B cell (primary cell): ENCODE measurements at regions not wholly inside any gene's neighbourhood (a gene's known extent, or its start where the extent isn't known, plus 50 kb on each side); places are given as distances from the start of the nearest gene placed in this dataset.

Experiments
- ATAC-seq: fragments of 200-7000 bp; cut with Tn5 transposase; one replicate; pipeline ENCODE4 v1.10.0; 2021; ENCODE audit warnings: low read depth, mild to moderate bottlenecking, moderate number of reproducible peaks, moderate library complexity
- CTCF ChIA-PET: fragments of 350-600 bp; sonication (Branson Sonifier 250); formaldehyde crosslinking; loops from one replicate; lab custom pipeline; 2021; ENCODE audit warnings: antibody characterized with exemption, inconsistent platforms; lab: Charles Lee
- POLR2A ChIA-PET: fragments of 350-600 bp; sonication (Branson Sonifier 250); formaldehyde crosslinking; loops from one replicate; lab custom pipeline; 2021; ENCODE audit warnings: antibody characterized with exemption; lab: Charles Lee
- DNase-seq: peaks from one replicate; pipeline ENCODE4 v3.0.0; 2013
- H2AFZ ChIP-seq: 2 replicates; pipeline ENCODE4 v1.6.1; 2012; ENCODE audit warnings: mild to moderate bottlenecking, low read depth, low read length; ENCODE audit not compliant: insufficient read depth, poor library complexity, severe bottlenecking
- H3K27ac ChIP-seq, 2 donors: 1 replicate in 1 of 2; 2 replicates in 1 of 2; pipeline ENCODE4 v1.5.1; 2012 to 2013; ENCODE audit warnings: low read length in 2 of 2, mild to moderate bottlenecking in 2 of 2, moderate library complexity in 1 of 2
- H3K27me3 ChIP-seq, 4 experiments: fragments of 200-600 bp in 1 of 4; sonication (generic) in 1 of 4; replicated peaks in 1 of 4; 1 replicate in 2 of 4; 2 replicates in 2 of 4; pipeline versions ENCODE4 v1.6.1 to v1.7.0; 2013 to 2016; ENCODE audit warnings: low read length in 3 of 4, mild to moderate bottlenecking in 2 of 4, mixed read lengths in 1 of 4, moderate library complexity in 1 of 4; ENCODE audit not compliant: insufficient read depth in 4 of 4, control insufficient read depth in 3 of 4; ENCODE audit errors: control extremely low read depth in 1 of 4
- H3K36me3 ChIP-seq, 2 experiments: replicated peaks in 1 of 2; 1 replicate in 1 of 2; 2 replicates in 1 of 2; pipeline versions ENCODE4 v1.6.1 to v1.7.1; 2013; ENCODE audit warnings: low read length in 1 of 2; ENCODE audit not compliant: insufficient read depth in 2 of 2, control insufficient read depth in 1 of 2; ENCODE audit errors: control extremely low read depth in 1 of 2, extremely low read depth in 1 of 2
- H3K4me1 ChIP-seq, 2 donors: fragments of 200-600 bp in 1 of 2; sonication (generic) in 1 of 2; 1 replicate in 1 of 2; 2 replicates in 1 of 2; pipeline versions ENCODE4 v1.5.1 to v1.6.1; 2013 to 2017; ENCODE audit warnings: low read length in 2 of 2; ENCODE audit not compliant: control insufficient read depth in 2 of 2, insufficient read depth in 2 of 2
- H3K4me2 ChIP-seq: replicated peaks from 2 replicates; pipeline ENCODE3; 2012; ENCODE audit warnings: mild to moderate bottlenecking, low read depth, low read length; ENCODE audit not compliant: poor library complexity, severe bottlenecking
- H3K4me3 ChIP-seq, 5 experiments: fragments of 200-600 bp in 1 of 5; sonication (generic) in 1 of 5; 1 replicate in 3 of 5; 2 replicates in 2 of 5; pipeline versions ENCODE4 v1.5.1 to v1.7.0; 2011 to 2016; ENCODE audit warnings: low read length in 4 of 5, mild to moderate bottlenecking in 4 of 5, low read depth in 2 of 5, control low read depth in 1 of 5, moderate library complexity in 1 of 5; ENCODE audit not compliant: insufficient read depth in 1 of 5; ENCODE audit errors: control extremely low read depth in 1 of 5, extremely low read depth in 1 of 5
- H3K79me2 ChIP-seq: fragments of 200-600 bp; sonication (generic); one replicate; pipeline ENCODE4 v1.6.0; 2016; ENCODE audit warnings: low read length; ENCODE audit not compliant: control insufficient read depth, insufficient read depth
- H3K9ac ChIP-seq: fragments of 200-600 bp; sonication (generic); 2 replicates; pipeline ENCODE4 v1.6.1; 2017; ENCODE audit warnings: mild to moderate bottlenecking, low read length, moderate library complexity
- H3K9me3 ChIP-seq, 3 donors: one replicate each; pipeline versions ENCODE4 v1.6.1 to v1.7.1; 2013; ENCODE audit warnings: low read length in 2 of 3; ENCODE audit not compliant: control insufficient read depth in 2 of 3, insufficient read depth in 1 of 3; ENCODE audit errors: control extremely low read depth in 1 of 3
- H4K20me1 ChIP-seq: 2 replicates; pipeline ENCODE4 v1.6.0; 2012; ENCODE audit warnings: mild to moderate bottlenecking, low read length; ENCODE audit not compliant: insufficient read depth, control insufficient read depth, poor library complexity, severe bottlenecking
- H3K27ac Mint-ChIP-seq: one replicate; pipeline ENCODE4 v1.8.0; 2021; ENCODE audit warnings: mixed read lengths
- H3K27me3 Mint-ChIP-seq: one replicate; pipeline ENCODE4 v1.8.0; 2021; ENCODE audit warnings: mixed read lengths
- H3K4me1 Mint-ChIP-seq: one replicate; pipeline ENCODE4 v1.8.0; 2021; ENCODE audit warnings: mixed read lengths
- H3K4me3 Mint-ChIP-seq: one replicate; pipeline ENCODE4 v1.8.0; 2021; ENCODE audit warnings: mixed read lengths
- H3K9me3 Mint-ChIP-seq: one replicate; pipeline ENCODE4 v1.8.0; 2022; ENCODE audit warnings: mixed read lengths; ENCODE audit not compliant: insufficient read depth
- CTCF ChIP-seq: fragments of 200-600 bp; IDR thresholded peaks from one replicate; pipeline ENCODE4 v1.8.0; 2022; ENCODE audit warnings: antibody characterized with exemption, mild to moderate bottlenecking
- EZH2 ChIP-seq: IDR thresholded peaks from 2 replicates; pipeline ENCODE4 v1.6.1; 2012; ENCODE audit warnings: borderline replicate concordance, low read depth, mild to moderate bottlenecking, moderate library complexity, low read length; ENCODE audit not compliant: insufficient read depth, poor library complexity, severe bottlenecking
- WGBS: methylation state at CpG from one replicate; pipeline ENCODE4 v1.1.5; 2013; ENCODE audit warnings: missing lambda C conversion rate; ENCODE audit not compliant: insufficient coverage; 5-methylcytosine and 5-hydroxymethylcytosine counted together
- intact Hi-C: fragments of 100-400 bp; cut with micrococcal nuclease; formaldehyde crosslinking; loops from one replicate; pipeline ENCODE4 v1.10.0; 2022

GRCh38 chr5:5979761-5980537, 398.4 kb downstream of the MED10 start:
- POLR2A ChIA-PET = no interaction called here
- Histone ChIP-seq H2AFZ (no peak overlapping the region), H3K4me3 (no peak overlapping the region), H3K36me3 (no peaks in the 10 kb centered on the region), H3K4me2 (no peak overlapping the region), H3K9ac (no peak overlapping the region), H3K9me3 (no peaks in the 10 kb centered on the region), H3K27me3 (no peaks in the 10 kb centered on the region), H4K20me1 (no peaks in the 10 kb centered on the region), H3K4me1 (no peaks in the 10 kb centered on the region), H3K79me2 (no peaks in the 10 kb centered on the region), H3K27ac (no peak overlapping the region)
- TF ChIP-seq CTCF (no peak), EZH2 (no peak)
- 59% methylated on average over 2 of the region's 6 CpGs for WGBS
- no peaks in the 10 kb centered on the region for H3K9me3 Mint-ChIP-seq
- CTCF ChIA-PET = no interaction called here
- ATAC-seq = no peak
- H3K4me1 Mint-ChIP-seq = no peaks in the 10 kb centered on the region
- no peak overlapping the region for H3K27ac Mint-ChIP-seq
- H3K4me3 Mint-ChIP-seq = no peak overlapping the region
- DNase-seq = no peak
- intact Hi-C loops = no loop called here
- H3K27me3 Mint-ChIP-seq = peaks cover 12% of the 10 kb centered on the region

- ATAC-seq = no peak
- Mint-ChIP-seq H3K9me3 (no peaks in the 10 kb centered on the region), H3K27ac (no peak overlapping the region), H3K4me1 (no peaks in the 10 kb centered on the region), H3K4me3 (no peak overlapping the region), H3K27me3 (peaks cover 12% of the 10 kb centered on the region)
- Histone ChIP-seq H3K27ac (no peak overlapping the region), H3K4me3 (no peak overlapping the region), H2AFZ (no peak overlapping the region), H3K27me3 (no peaks in the 10 kb centered on the region), H3K4me2 (no peak overlapping the region), H3K9me3 (no peaks in the 10 kb centered on the region), H3K79me2 (no peaks in the 10 kb centered on the region), H3K4me1 (no peaks in the 10 kb centered on the region), H3K36me3 (no peaks in the 10 kb centered on the region), H3K9ac (no peak overlapping the region), H4K20me1 (no peaks in the 10 kb centered on the region)
- ChIA-PET POLR2A (no interaction called here), CTCF (no interaction called here)
- TF ChIP-seq EZH2 (no peak), CTCF (no peak)
- intact Hi-C loops = no loop called here
- 80% methylated on average over 3 of the region's 3 CpGs for WGBS
- no peak for DNase-seq
Measured at GRCh38 chr5:5979377-5979760, 399.0 kb downstream of the MED10 start.
